ENCODE measurements at regions not wholly inside any gene's neighbourhood (a gene's known extent, or its start where the extent isn't known, plus 50 kb on each side); places are given as distances from the start of the nearest gene placed in this dataset. TPM values are rescaled to one million over a fixed set of nuclear protein-coding genes. Genes with fewer than 3 reads are reported as not detected.

DNA sequence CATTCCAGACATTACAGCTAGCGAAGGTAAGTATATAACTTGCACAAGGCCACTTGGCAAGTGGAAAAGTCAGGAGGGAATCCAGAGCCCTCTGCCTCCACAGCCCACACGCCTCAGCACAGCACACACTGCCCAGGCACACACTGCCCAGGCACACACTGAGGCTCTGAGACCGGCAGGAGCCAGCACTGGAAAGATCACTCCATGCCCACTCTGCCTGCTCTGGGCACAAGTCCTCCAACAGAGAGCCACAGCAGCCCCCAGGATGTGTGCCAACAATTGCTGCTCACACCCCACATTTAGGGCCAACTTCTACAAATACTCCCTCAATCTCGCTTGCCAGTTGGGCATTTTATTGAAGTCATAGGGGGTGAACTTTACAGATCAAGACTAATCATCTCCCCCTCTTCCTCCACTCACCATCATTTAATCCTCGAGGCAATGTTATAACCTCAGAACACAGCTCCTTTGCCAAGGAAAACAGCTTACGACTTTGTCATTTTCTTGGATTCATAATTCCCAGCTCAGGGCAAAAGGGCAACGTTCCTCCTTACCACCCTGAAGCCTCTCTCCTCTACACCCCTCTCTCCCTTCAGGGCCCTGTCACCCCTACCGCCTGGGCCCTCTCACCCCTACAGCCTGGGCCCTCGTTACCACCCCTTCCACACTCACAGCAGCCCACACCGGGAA, 53.0 kb upstream of the TPM1 start:
- no peak for DNase-seq (ENCODE audit: low spot score)

DNA sequence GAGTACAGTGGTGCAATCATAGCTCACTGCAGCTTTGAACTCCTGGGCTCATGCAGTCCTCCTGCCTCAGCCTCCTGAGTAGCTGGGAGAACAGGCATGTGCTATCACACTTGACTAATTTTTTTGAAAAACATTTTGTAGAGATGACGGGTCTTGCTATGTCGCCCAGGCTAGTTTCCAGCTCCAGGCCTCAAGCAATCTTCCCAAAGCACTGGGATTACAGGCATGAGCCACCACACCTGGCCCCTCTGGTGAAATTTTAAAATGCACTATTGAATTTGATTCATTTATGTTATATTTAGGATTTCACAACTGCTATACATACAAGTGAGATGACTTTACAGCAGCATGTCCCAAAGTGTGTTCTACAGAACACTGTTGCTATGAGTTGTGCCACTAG, 50.8 kb upstream of the TPM1 start:
- no peak for DNase-seq (ENCODE audit: low spot score)

DNA sequence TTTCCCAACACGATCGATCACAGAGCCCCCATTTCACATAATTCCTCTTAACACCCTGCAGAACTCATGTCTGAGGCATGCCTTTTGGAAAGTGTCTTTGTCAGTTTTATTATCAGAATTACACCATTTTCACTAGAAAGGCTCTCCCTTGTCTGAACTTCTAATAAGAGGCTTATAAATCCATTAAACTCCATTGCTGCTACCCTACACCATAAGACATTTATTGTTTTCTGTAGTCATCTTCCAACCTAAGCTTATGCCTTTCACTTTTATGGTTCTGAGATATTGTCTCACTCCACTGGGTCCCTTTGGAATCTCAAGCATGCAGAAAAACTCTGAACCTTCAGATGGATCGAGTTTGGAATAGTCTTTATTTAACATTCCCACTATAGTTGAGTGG, 50.2 kb upstream of the TPM1 start:
- no peak for DNase-seq (ENCODE audit: low spot score)

Small RNA genes in the stretch of these regions (microRNA-seq; reads per million reads assigned to microRNA genes)
- gene MIR190A (ENCODE audit: borderline number of aligned reads) (237 reads per million, percentile 60 among the genes with 10 or more reads in this experiment), gene MIR6085 (ENCODE audit: borderline number of aligned reads) (not detected), gene MIR8067 (ENCODE audit: borderline number of aligned reads) (not detected)
